ENCODE measurements at regions not wholly inside any gene's neighbourhood (a gene's known extent, or its start where the extent isn't known, plus 50 kb on each side); places are given as distances from the start of the nearest gene placed in this dataset.
"Not testable (repeated sequence)": the region's sequence is repeated elsewhere in the genome, so short reads cannot be mapped to it uniquely, and the experiment has no call there.

DNA sequence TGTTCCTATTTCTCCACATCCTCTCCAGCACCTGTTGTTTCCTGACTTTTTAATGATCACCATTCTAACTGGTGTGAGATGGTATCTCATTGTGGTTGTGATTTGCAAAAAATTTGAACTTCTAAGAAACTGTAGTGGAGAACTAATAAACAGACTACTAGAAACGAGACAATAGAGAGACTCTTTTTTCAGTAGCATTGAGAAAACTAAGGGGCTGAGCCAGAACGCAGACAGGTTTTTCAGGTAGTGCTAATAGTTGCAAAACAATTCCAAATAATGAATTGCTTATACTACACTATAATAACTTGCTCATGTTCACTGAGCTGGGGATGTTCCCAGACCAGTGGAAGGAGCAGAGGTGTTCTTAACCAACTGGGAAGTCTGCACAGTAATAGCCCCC is 98.8 kb upstream of the DPH5 start:
- Mint-ChIP-seq H3K9me3 (no peaks in the 10 kb centered on the region), H3K4me1 (ENCODE audit: low read depth) (peaks cover 72% of the 10 kb centered on the region), H3K36me3 (ENCODE audit: insufficient read depth) (no peaks in the 10 kb centered on the region), H3K4me3 (no peak overlapping the region), H3K27me3 (ENCODE audit: low read depth) (no peaks in the 10 kb centered on the region)
- ATAC-seq (no peak), DNase-seq (no peak)

- ATAC-seq; H3K9me3 Mint-ChIP-seq; H3K4me3 Mint-ChIP-seq; DNase-seq; H3K36me3 Mint-ChIP-seq (ENCODE audit: insufficient read depth); H3K27me3 Mint-ChIP-seq (ENCODE audit: low read depth): not testable (repeated sequence)
- peaks cover 70% of the 10 kb centered on the region for H3K4me1 Mint-ChIP-seq (ENCODE audit: low read depth)
Observed at GRCh38 chr1:101123904-101124303, 98.3 kb upstream of the DPH5 start.

DNA sequence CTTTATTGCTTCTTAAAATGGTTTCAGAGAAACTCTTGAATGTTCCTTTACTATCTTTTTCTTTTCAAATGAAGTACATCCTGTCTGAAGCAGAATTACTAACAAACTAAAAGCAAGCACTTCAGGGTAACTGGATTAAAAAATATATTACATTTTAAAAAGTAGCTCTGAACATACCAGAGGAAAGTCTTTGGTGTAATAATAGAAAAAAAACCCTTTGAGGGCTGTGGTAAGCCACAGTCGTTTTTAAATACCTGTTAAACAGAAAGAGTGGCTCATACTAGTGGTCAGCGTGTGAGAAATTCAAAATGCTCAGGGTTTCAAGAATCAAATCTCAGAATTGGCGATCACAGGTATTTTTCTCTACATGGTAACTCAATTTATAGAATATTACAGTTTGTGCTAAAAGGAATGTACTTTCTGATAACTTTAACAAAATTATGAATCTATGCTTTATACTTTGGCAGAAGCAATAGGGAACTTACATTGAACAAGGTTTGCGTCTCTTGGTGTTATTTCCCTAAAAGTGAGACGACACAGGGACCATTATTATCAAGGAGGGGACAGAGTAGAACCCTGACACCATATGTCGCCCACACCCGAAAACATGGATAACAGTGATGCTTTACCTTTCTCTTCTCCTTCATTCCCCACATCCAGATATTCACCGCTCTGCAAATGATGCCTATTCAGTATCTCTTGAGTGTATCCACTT is 97.0 kb upstream of the DPH5 start:
- peak; percentile 80 to 81 for ATAC-seq
- no peaks in the 10 kb centered on the region for H3K9me3 Mint-ChIP-seq
- no peak for DNase-seq
- H3K36me3 Mint-ChIP-seq (ENCODE audit: insufficient read depth): no peaks in the 10 kb centered on the region
- H3K4me3 Mint-ChIP-seq: peak overlapping the region; percentile 56
- no peaks in the 10 kb centered on the region for H3K27me3 Mint-ChIP-seq (ENCODE audit: low read depth)
- peaks cover 59% of the 10 kb centered on the region for H3K4me1 Mint-ChIP-seq (ENCODE audit: low read depth)

DNA sequence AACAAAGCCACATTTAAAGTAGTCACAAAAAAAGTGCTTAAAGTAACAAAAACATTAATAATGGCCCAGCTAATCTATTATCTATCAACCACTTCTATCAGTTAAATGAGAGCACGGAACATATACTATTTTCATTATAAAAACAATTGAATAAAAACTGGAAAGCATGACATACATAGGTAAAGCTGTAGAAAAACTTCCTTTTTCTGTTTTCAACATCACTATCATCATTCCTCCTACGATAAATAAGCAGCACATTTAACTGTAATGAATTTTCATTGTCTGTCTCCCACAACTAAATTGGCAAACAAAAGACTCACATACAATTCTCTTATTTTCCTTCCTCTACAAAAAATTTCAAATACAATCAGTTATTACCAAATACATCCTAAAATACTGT is 96.4 kb upstream of the DPH5 start:
- Mint-ChIP-seq H3K4me1 (ENCODE audit: low read depth) (peaks cover 54% of the 10 kb centered on the region), H3K4me3 (peak overlapping the region; percentile 56), H3K36me3 (ENCODE audit: insufficient read depth) (no peaks in the 10 kb centered on the region), H3K27me3 (ENCODE audit: low read depth) (no peaks in the 10 kb centered on the region), H3K9me3 (no peaks in the 10 kb centered on the region)
- DNase-seq (no peak), ATAC-seq (no peak)

- Mint-ChIP-seq H3K9me3 (no peaks in the 10 kb centered on the region), H3K27me3 (ENCODE audit: low read depth) (no peaks in the 10 kb centered on the region), H3K4me1 (ENCODE audit: low read depth) (peaks cover 54% of the 10 kb centered on the region), H3K36me3 (ENCODE audit: insufficient read depth) (no peaks in the 10 kb centered on the region), H3K4me3 (peak overlapping the region; percentile 56)
- DNase-seq: no peak
- ATAC-seq: no peak
Observed at GRCh38 chr1:101121504-101121903, 95.9 kb upstream of the DPH5 start.

DNA sequence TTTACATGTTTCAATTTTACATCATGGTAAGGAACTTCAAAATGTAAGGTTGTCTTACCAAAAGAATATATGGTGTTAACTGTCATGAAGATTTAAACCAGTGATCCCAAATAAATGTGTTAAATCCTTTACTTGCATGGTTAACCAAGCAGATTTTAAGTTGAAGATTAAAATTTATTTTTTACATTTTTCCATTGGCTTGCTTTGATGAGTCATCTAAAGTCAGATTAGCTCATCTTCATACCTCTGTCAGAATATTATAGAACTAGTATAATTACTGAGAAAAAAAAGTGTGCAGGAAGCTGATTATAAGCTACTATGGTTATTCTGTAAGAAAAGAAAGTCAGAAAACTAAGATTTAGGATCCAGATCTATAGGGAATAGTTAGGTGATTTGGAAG is 95.3 kb upstream of the DPH5 start:
- DNase-seq (no peak), ATAC-seq (peak; percentile 57 to 62)
- Mint-ChIP-seq H3K36me3 (ENCODE audit: insufficient read depth) (no peaks in the 10 kb centered on the region), H3K9me3 (no peaks in the 10 kb centered on the region), H3K4me3 (peak overlapping the region; percentile 25), H3K27me3 (ENCODE audit: low read depth) (no peaks in the 10 kb centered on the region), H3K4me1 (ENCODE audit: low read depth) (peaks cover 59% of the 10 kb centered on the region)

- no peak overlapping the region for H3K4me3 Mint-ChIP-seq
Observed at GRCh38 chr1:101119289-101119688, 93.7 kb upstream of the DPH5 start.

DNA sequence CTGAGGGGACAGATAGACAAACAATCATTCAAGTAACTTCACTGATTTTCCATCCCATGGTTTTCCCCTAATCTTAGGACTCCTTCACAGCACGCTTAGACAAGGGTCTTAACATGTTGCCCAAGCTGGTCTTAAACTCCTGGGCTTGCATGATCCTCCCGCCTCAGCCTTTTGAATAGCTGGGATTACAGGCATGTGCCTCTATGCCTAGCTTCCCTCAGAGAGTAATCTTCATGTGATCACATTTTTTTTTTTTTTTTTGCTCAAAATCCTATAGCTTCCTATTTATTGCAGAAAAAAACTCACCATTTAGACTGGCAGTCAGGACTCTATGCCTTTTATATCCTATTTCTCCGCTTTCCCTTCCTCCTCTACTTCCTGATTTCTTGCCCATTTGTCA is 90.4 kb upstream of the DPH5 start:
- no peak for DNase-seq
- Mint-ChIP-seq H3K4me3 (no peak overlapping the region), H3K4me1 (ENCODE audit: low read depth) (peaks cover 54% of the 10 kb centered on the region), H3K9me3 (no peaks in the 10 kb centered on the region), H3K36me3 (ENCODE audit: insufficient read depth) (peaks cover 3% of the 10 kb centered on the region), H3K27me3 (ENCODE audit: low read depth) (no peaks in the 10 kb centered on the region)
- ATAC-seq: no peak

More at GRCh38 chr1:101119289-101119688, 93.7 kb upstream of the DPH5 start:
- Mint-ChIP-seq H3K4me1 (ENCODE audit: low read depth) (peaks cover 55% of the 10 kb centered on the region), H3K27me3 (ENCODE audit: low read depth) (no peaks in the 10 kb centered on the region), H3K36me3 (ENCODE audit: insufficient read depth) (no peaks in the 10 kb centered on the region), H3K9me3 (no peaks in the 10 kb centered on the region)
- DNase-seq (no peak), ATAC-seq (no peak)

DNA sequence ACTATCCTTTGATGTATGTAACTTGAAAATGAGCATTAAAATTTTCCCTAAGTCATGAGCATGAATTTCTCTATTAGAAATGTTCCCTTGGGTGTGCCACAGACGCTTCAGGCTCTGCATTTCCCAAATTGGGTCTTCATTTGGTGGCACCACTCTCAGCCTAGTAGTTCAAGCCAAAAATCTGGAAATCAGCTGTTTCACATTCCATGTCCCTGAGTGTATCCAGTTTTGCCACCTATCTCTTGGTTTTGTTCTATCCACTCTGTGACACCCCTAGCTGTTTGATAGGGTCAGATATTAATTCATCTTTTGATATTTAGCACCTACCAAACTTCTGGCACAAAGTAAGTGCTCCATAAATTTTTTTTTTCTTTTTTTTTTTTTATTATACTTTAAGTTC is 89.5 kb upstream of the DPH5 start:
- Mint-ChIP-seq H3K36me3 (ENCODE audit: insufficient read depth) (peaks cover 5% of the 10 kb centered on the region), H3K4me1 (ENCODE audit: low read depth) (peaks cover 55% of the 10 kb centered on the region), H3K27me3 (ENCODE audit: low read depth) (no peaks in the 10 kb centered on the region), H3K4me3 (no peak overlapping the region), H3K9me3 (no peaks in the 10 kb centered on the region)
- ATAC-seq (no peak), DNase-seq (no peak)

- not testable (repeated sequence) for ATAC-seq; H3K4me3 Mint-ChIP-seq; DNase-seq; H3K9me3 Mint-ChIP-seq; H3K36me3 Mint-ChIP-seq (ENCODE audit: insufficient read depth); H3K27me3 Mint-ChIP-seq (ENCODE audit: low read depth)
- peaks cover 54% of the 10 kb centered on the region for H3K4me1 Mint-ChIP-seq (ENCODE audit: low read depth)
Observed at GRCh38 chr1:101114128-101114527, 88.5 kb upstream of the DPH5 start.

DNA sequence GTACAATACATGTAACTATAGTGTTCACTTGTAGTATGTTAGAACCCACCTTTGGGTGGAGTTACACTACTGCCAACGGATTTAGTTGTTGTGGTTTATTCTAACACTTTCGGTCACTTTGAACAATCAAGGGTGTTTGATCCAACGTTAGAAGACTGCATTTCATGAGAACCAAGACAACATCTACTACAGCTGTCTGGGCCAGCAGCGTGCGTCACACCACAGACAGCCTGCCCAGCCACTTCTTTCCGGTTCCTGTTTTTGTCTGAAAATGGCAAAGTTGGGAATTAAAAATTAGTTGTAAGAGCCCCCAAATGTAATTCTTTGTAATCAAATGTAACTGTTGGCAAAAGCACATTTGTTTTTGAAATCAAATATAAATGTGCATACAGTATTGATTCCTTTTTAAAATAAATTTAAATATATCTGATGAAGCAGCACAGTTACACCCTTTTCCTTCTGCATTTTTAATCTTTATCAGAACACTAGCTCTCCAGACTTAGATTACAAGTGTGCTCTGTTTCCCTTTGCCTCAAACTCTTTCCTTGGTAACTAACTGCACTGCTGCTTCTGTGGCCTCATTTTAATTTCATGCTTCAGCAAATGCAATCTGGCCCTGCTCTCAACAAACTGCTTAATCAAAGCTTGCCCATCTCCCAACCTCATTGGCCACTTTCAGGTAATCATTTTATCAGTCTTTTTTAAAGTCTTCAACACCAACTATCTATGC is 86.6 kb upstream of the DPH5 start:
- peaks cover 7% of the 10 kb centered on the region for H3K36me3 Mint-ChIP-seq (ENCODE audit: insufficient read depth)
- no peaks in the 10 kb centered on the region for H3K9me3 Mint-ChIP-seq
- peak; percentile 68 for DNase-seq
- H3K4me1 Mint-ChIP-seq (ENCODE audit: low read depth): peaks cover 65% of the 10 kb centered on the region
- H3K4me3 Mint-ChIP-seq: peak overlapping the region; percentile 62
- no peaks in the 10 kb centered on the region for H3K27me3 Mint-ChIP-seq (ENCODE audit: low read depth)
- peak; percentile 93 to 94 for ATAC-seq

DNA sequence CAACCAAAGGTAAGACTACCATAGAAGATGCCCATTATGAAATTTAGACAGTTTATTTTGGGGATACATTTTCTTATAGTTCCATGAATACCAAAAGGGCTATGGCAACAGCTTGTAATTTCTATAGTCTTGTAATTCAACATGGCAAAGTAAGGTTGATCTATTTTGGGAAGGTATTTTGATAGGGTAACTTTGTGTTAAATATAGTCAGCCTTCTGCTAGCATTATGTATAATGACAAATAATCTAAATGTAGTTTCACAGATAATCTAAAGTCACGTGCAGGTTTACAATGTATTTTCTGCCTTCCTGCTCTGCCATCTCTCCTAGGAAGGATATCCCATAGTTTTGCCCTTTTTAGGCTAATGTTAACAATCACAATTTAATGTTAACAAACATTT is 85.9 kb upstream of the DPH5 start:
- H3K36me3 Mint-ChIP-seq (ENCODE audit: insufficient read depth): peaks cover 7% of the 10 kb centered on the region
- DNase-seq (no peak), ATAC-seq (no peak)
- no peaks in the 10 kb centered on the region for H3K9me3 Mint-ChIP-seq
- H3K27me3 Mint-ChIP-seq (ENCODE audit: low read depth): no peaks in the 10 kb centered on the region
- peak overlapping the region; percentile 62 for H3K4me3 Mint-ChIP-seq
- peaks cover 70% of the 10 kb centered on the region for H3K4me1 Mint-ChIP-seq (ENCODE audit: low read depth)

DNA sequence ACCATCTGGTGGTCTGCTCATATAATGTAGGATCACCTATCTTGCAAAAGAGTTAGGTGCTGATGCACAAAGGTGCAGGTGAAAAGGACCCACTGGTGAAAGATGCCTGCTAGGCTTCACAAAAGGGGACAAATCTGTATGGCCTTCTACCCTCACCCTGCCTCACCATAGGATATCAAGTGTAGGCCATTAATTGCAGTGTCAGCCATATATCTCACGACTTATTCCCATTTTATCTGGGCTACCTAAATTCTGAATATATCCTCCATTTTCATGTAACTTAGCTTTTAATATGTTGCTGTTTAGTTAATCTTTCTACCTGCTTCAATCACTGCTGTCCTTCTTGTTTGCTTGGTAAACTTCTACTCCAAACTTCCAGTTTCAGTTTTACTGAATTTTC is 84.2 kb upstream of the DPH5 start:
- no peaks in the 10 kb centered on the region for H3K27me3 Mint-ChIP-seq (ENCODE audit: low read depth)
- DNase-seq (no peak), ATAC-seq (no peak)
- H3K4me1 Mint-ChIP-seq (ENCODE audit: low read depth): peaks cover 61% of the 10 kb centered on the region
- H3K9me3 Mint-ChIP-seq: no peaks in the 10 kb centered on the region
- no peak overlapping the region for H3K4me3 Mint-ChIP-seq
- peaks cover 7% of the 10 kb centered on the region for H3K36me3 Mint-ChIP-seq (ENCODE audit: insufficient read depth)

- no peak for DNase-seq
- Mint-ChIP-seq H3K9me3 (no peaks in the 10 kb centered on the region), H3K27me3 (ENCODE audit: low read depth) (no peaks in the 10 kb centered on the region), H3K36me3 (ENCODE audit: insufficient read depth) (peaks cover 7% of the 10 kb centered on the region), H3K4me3 (no peak overlapping the region), H3K4me1 (ENCODE audit: low read depth) (peaks cover 55% of the 10 kb centered on the region)
- peak; percentile 58 to 65 for ATAC-seq
Observed at GRCh38 chr1:101108111-101108500, 82.5 kb upstream of the DPH5 start.

DNA sequence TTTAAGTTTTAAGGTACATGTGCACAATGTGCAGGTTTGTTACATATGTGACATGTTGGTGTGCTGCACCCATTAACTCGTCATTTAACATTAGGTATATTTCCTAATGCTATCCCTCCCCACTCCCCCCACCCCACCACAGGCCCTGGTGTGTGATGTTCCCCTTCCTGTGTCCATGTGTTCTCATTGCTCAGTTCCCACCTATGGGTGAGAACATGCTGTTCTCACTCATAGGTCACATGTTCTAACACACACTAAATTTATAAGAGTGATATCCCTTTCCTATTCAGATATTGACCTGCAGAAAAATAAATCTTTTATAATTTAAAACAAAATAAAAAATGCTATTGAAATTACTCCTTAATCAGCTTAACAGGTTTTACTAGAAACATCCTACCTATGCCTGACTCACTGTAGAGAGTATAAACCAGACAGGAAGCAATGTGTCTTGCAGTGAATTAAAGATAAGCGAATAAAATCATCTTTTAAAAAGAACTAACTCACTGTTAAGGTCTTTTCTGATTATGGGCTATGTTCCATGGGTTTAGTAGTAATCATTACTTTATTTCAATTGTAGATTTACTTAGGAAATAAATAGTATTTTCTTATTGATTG is 82.0 kb upstream of the DPH5 start:
- H3K4me1 Mint-ChIP-seq (ENCODE audit: low read depth): peaks cover 51% of the 10 kb centered on the region
- no peaks in the 10 kb centered on the region for H3K27me3 Mint-ChIP-seq (ENCODE audit: low read depth)

More for the DNA sequence above, 82.0 kb upstream of the DPH5 start:
- DNase-seq (no peak), ATAC-seq (no peak)
- no peaks in the 10 kb centered on the region for H3K9me3 Mint-ChIP-seq
- H3K4me3 Mint-ChIP-seq: no peak overlapping the region
- peaks cover 7% of the 10 kb centered on the region for H3K36me3 Mint-ChIP-seq (ENCODE audit: insufficient read depth)

All from activated T-cell treated with anti-CD3 and anti-CD28 coated beads, Interleukin-2, amount 50 U/mL, for 4 hours (primary cell).